NCI-H524 (cell line): ENCODE measurements at regions not wholly inside any gene's neighbourhood (a gene's known extent, or its start where the extent isn't known, plus 50 kb on each side); places are given as distances from the start of the nearest gene placed in this dataset.
"Not testable (repeated sequence)": the region's sequence is repeated elsewhere in the genome, so short reads cannot be mapped to it uniquely, and the experiment has no call there.

ENCODE experiments used
- DNase-seq, 2 experiments: peaks; one replicate each; lab custom pipeline; 2025; lab: John Stamatoyannopoulos, UW

DNA sequence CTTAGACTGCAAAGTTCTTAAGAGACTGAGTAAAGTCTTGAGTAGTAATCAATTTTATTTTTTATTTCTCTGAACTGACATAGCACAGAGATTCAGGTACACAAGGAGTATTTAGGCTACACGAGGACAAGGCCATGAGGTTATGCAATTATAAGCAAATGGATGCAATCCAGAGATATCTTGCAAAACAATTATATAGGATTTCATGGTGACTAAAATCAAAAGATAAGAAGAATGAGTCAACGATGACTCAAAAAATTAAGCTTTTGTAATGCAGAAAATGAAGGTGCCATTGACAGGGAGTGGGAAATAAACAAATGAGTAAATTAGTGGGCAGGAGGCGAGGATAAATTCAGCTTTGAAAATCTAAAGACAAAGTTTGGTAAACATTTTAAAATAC is 66.7 kb upstream of the MYO3A start:
- DNase-seq, result no peak

DNA sequence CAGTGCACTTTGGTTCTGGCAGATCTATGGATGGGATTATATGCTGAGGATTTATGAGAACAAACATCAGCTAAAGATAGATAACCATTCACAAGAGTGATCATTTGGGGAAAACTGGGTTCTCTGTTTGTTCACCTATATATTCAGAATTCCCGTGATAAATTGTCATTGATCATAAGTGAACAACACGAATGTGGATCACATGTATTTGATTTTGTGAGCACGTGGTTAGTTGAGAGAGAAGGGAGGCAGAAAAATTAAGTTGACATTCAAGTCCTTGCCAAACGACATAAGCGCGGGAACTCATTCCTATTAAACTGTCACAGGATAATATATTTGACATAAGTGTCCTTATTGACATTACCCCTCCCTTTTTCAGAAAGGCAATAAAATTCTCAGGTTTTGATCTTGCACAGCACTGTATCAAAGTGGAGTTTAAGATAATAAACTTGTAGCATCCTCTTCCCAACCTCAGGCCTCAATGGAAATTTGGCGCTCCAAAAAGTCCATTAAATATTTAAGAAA is 64.9 kb upstream of the MYO3A start:
- DNase-seq, result no peak

DNA sequence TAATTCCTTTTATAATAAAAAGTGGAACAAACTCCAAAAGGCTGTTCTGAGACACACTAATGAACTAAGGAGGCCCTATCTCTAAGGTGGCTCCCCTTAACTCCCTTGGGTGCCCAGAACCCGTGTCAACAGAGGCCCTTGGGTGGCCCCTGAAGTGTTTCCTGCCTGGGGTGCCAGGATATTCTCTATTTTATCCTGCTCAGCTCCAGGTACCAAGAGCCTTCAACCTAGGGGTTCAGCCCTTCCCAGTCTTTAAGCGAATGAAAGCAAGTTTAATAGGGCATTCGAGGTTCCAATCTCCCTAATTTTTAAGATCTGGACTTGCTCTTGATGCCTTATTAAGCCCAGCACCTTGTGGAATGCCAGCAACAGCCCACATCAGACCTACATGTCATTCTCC is 64.4 kb upstream of the MYO3A start:
- DNase-seq, result no peak

DNA sequence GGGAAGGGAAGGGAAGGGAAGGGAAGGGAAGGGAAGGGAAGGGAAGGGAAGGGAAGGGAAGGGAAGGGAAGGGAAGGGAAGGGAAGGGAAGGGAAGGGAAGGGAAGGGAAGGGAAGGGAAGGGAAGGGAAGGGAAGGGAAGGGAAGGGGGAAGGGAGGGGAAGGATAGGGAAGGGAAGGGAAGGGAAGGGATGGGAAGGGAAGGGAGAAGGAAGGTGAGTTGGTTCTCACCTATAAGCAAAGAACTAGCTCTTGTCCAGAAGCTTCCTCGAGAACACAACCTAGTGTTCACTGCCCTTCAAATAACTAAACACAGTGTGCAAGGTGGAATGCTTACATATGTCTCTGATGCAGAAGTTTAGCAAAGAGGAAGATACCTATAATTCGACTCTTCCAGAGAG is 59.6 kb upstream of the MYO3A start:
- DNase-seq, result not testable (repeated sequence)

DNA sequence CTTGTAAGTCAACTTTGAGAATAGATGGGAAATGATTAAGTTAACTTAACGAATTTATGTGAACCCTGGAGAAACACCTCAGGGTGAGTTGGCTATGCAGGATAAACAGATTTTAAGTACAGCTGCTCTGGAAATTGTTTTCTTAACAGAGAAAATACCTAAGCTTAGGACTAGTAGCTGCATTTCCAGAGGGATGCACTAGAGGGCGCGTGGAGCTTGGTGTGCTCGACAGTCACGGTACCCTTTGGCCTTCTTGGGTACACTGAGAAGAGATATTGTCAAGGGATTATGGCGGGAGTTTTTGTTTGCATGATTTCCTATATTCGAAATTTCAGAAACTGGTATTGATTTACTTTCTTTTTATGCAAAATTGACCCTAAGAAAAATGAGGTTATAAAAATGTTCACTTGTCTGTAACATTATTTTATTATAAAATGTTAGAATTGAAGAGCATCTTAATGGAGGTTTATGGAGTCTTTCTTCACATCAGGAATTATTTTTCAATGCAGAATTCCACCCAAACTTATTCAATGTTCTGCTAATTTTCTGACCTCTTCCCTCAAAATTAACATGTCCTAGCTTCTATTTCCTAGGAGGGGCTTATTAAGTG is 58.4 kb upstream of the MYO3A start:
- peak; percentile 36 to 57 for DNase-seq

DNA sequence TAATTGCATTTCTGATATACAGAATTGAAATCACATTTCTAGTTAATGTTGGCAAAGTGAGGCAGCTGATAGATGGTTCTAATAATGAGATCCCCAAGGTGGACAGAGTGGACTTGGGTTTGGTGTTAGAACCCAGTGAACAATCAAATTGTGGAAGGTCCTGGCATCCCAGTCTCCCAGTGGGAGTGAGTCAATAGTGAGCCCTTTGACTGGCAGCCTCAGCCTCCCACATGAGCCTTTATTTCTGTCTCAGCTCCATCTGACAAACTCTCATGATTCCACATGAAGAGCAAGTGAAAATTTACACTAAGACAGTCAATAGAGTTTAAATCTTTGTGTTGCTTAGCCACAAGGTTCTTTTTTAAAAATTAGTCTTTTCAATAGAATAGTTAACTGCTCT is 56.7 kb upstream of the MYO3A start:
- DNase-seq, result no peak
